Activated T-cell treated with anti-CD3 and anti-CD28 coated beads, Interleukin-2, amount 50 U/mL, for 4 hours (primary cell): ENCODE measurements at regions not wholly inside any gene's neighbourhood (a gene's known extent, or its start where the extent isn't known, plus 50 kb on each side); places are given as distances from the start of the nearest gene placed in this dataset.

ENCODE experiments used
- ATAC-seq, 2 donors: fragments of 200-7000 bp; cut with Tn5 transposase; one replicate each; pipeline ENCODE4 v1.10.0; 2021
- DNase-seq: peaks from one replicate; pipeline ENCODE4 v3.0.0-alpha.2; 2020
- H3K27me3 Mint-ChIP-seq: one replicate; pipeline ENCODE4 v1.8.0; 2021; ENCODE audit warnings: low read depth, mixed read lengths
- H3K36me3 Mint-ChIP-seq: one replicate; pipeline ENCODE4 v1.8.0; 2022; ENCODE audit warnings: mixed read lengths; ENCODE audit not compliant: insufficient read depth
- H3K4me1 Mint-ChIP-seq: one replicate; pipeline ENCODE4 v1.8.0; 2021; ENCODE audit warnings: low read depth, mixed read lengths
- H3K4me3 Mint-ChIP-seq: one replicate; pipeline ENCODE4 v1.8.0; 2021; ENCODE audit warnings: mild to moderate bottlenecking, moderate library complexity, mixed read lengths
- H3K9me3 Mint-ChIP-seq: one replicate; pipeline ENCODE4 v1.8.0; 2021; ENCODE audit warnings: mixed read lengths

GRCh38 chr3:117137065-117137464, 427.5 kb downstream of the TUSC7 start:
- H3K36me3 Mint-ChIP-seq: no peaks in the 10 kb centered on the region
- DNase-seq (no peak), ATAC-seq (no peak)
- no peaks in the 10 kb centered on the region for H3K9me3 Mint-ChIP-seq
- H3K4me3 Mint-ChIP-seq: no peak overlapping the region
- no peaks in the 10 kb centered on the region for H3K4me1 Mint-ChIP-seq
- H3K27me3 Mint-ChIP-seq: no peaks in the 10 kb centered on the region

DNA sequence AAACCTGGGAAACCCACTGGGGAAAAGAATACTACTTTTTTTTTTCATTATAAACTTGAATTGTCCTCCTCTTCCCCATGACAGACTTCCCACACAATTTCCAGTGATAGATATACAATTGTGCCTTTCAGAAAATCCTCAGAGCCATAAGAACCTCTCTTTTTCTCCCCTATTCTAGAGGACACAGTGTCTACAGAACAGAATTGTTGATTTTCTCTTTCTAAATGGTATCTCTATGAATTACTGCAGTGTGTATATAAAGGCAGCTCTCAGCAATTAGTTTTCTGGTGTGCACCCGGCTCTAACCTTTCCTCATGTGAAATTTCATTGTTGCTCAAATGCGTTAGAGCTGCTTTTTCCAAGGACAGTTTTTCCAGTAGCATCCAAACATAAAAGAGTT, 430.1 kb downstream of the TUSC7 start:
- ATAC-seq (no peak), DNase-seq (no peak)
- H3K9me3 Mint-ChIP-seq: no peaks in the 10 kb centered on the region
- no peak overlapping the region for H3K4me3 Mint-ChIP-seq
- H3K36me3 Mint-ChIP-seq: no peaks in the 10 kb centered on the region
- no peaks in the 10 kb centered on the region for H3K27me3 Mint-ChIP-seq
- no peaks in the 10 kb centered on the region for H3K4me1 Mint-ChIP-seq

DNA sequence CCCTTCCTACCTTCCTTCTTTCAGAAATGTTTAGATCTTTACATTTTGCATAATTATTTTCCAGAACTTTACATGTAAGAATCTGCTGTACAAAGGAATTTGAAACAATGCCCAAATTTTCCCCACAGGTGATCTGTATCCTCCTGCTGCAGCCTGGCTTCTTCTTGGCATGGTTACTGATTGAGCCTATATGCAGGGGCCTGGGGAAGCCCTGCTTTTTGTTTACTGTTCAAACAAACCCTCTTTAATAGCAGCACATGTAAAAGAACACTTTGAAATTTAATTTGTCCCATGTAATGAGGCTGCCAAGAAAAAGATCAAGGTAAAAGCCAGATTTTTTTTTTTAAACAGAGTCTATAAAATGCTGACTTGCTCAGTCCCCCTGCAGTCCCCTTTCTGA, 432.2 kb downstream of the TUSC7 start:
- Mint-ChIP-seq H3K36me3 (no peaks in the 10 kb centered on the region), H3K4me1 (no peaks in the 10 kb centered on the region), H3K9me3 (no peaks in the 10 kb centered on the region), H3K4me3 (no peak overlapping the region), H3K27me3 (no peaks in the 10 kb centered on the region)
- DNase-seq: no peak
- ATAC-seq: no peak

GRCh38 chr3:117144853-117145252, 435.3 kb downstream of the TUSC7 start:
- no peaks in the 10 kb centered on the region for H3K36me3 Mint-ChIP-seq
- DNase-seq (no peak), ATAC-seq (no peak)
- no peaks in the 10 kb centered on the region for H3K9me3 Mint-ChIP-seq
- no peaks in the 10 kb centered on the region for H3K4me1 Mint-ChIP-seq
- H3K4me3 Mint-ChIP-seq: no peak overlapping the region
- H3K27me3 Mint-ChIP-seq: no peaks in the 10 kb centered on the region

GRCh38 chr3:117145677-117146076, 436.1 kb downstream of the TUSC7 start:
- Mint-ChIP-seq H3K4me1 (no peaks in the 10 kb centered on the region), H3K27me3 (no peaks in the 10 kb centered on the region), H3K36me3 (no peaks in the 10 kb centered on the region), H3K4me3 (no peak overlapping the region), H3K9me3 (peaks cover 1% of the 10 kb centered on the region)
- DNase-seq: no peak
- ATAC-seq: no peak

- no peak overlapping the region for H3K4me3 Mint-ChIP-seq
- no peaks in the 10 kb centered on the region for H3K27me3 Mint-ChIP-seq
- ATAC-seq (no peak), DNase-seq (no peak)
- no peaks in the 10 kb centered on the region for H3K36me3 Mint-ChIP-seq
- peaks cover 7% of the 10 kb centered on the region for H3K9me3 Mint-ChIP-seq
- no peaks in the 10 kb centered on the region for H3K4me1 Mint-ChIP-seq
Observed at GRCh38 chr3:117146571-117146970, 437.0 kb downstream of the TUSC7 start.

DNA sequence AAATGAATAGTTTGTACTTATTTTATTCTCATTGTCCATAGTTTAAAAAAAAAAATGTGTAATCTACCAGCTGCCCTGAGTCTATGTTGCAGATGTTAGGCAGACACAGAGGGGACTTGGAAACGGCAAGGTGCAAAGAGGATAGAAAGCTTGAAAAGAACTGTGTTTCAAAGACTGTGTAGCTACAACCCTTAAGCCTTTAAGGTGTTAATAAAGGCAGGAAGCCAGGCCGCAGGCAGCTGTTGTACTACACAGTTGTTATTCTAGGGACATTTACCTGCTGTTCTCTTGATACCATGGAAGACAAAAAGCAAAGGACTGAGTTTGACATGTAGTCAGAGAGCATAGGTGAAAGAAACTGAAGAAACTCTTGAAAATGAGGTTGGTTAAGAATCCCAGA, 440.0 kb downstream of the TUSC7 start:
- H3K9me3 Mint-ChIP-seq: peaks cover 10% of the 10 kb centered on the region
- H3K27me3 Mint-ChIP-seq: no peaks in the 10 kb centered on the region
- ATAC-seq (no peak), DNase-seq (no peak)
- H3K4me3 Mint-ChIP-seq: no peak overlapping the region
- no peaks in the 10 kb centered on the region for H3K36me3 Mint-ChIP-seq
- H3K4me1 Mint-ChIP-seq: no peaks in the 10 kb centered on the region

DNA sequence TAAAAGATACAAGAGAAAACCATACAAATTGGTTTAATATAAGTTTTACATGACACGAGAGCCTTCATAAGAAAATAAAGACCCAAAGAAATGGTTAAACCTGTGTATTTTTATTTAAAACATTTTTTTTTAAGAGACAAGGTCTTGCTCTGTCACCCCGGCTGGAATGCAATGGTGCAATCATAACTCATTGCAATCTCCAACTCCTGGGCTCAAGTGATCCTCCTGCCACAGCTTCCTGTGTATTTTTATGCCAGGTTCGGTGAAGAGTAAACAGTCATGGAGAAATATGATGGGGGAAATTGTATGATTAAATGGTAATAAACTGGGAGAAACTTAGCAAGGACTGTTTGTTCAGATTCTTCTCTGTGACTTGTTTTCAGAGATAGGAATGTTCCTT, 441.0 kb downstream of the TUSC7 start:
- Mint-ChIP-seq H3K9me3 (peaks cover 10% of the 10 kb centered on the region), H3K4me3 (no peak overlapping the region), H3K27me3 (no peaks in the 10 kb centered on the region), H3K4me1 (no peaks in the 10 kb centered on the region), H3K36me3 (no peaks in the 10 kb centered on the region)
- ATAC-seq (no peak), DNase-seq (no peak)

- H3K4me1 Mint-ChIP-seq: no peaks in the 10 kb centered on the region
- DNase-seq (no peak), ATAC-seq (no peak)
- no peaks in the 10 kb centered on the region for H3K27me3 Mint-ChIP-seq
- H3K4me3 Mint-ChIP-seq: no peak overlapping the region
- H3K9me3 Mint-ChIP-seq: peaks cover 7% of the 10 kb centered on the region
- no peaks in the 10 kb centered on the region for H3K36me3 Mint-ChIP-seq
Observed at GRCh38 chr3:117160176-117160575, 450.6 kb downstream of the TUSC7 start.

DNA sequence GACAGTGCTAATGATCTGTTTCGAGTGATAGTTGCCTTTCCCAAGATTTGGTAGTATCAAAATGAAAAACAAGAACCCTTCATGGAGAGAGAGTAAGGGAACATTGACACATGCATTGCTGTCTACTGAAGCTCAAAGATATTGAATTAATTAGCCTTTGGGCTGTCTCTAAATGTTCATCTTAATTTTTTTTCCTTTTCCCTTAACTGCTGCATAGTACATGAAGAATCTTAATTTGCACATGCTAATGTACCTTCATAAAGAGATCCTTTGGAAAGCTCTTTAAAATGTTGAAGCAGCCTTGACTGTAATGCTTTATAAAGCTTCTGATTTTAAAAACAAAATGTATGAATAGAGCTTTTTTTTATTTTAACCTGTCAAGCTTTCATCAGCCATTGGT, 452.2 kb downstream of the TUSC7 start:
- Mint-ChIP-seq H3K9me3 (peaks cover 4% of the 10 kb centered on the region), H3K4me1 (no peaks in the 10 kb centered on the region), H3K4me3 (no peak overlapping the region), H3K36me3 (no peaks in the 10 kb centered on the region), H3K27me3 (no peaks in the 10 kb centered on the region)
- ATAC-seq: no peak
- DNase-seq: no peak

DNA sequence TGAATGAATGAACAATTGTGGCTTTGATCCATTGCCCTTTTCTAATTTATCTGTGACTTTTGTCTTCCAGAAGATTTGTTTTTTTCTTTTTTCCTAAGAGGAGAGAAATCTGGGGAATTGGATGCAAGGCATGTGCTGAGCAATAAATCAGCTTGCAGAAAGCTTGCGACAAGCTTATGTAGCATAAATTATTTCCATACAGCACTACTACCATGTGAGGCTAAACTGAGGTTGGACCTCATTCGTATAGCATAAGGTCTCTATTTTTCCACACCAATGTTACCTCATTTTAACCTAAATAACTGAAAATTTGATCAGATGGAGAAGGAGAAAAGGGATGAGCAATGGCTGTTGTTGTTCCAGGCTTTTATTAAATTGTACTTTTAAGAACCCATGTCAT, 455.6 kb downstream of the TUSC7 start:
- H3K36me3 Mint-ChIP-seq: no peaks in the 10 kb centered on the region
- ATAC-seq (no peak), DNase-seq (no peak)
- peaks cover 9% of the 10 kb centered on the region for H3K9me3 Mint-ChIP-seq
- no peaks in the 10 kb centered on the region for H3K4me1 Mint-ChIP-seq
- H3K4me3 Mint-ChIP-seq: no peak overlapping the region
- H3K27me3 Mint-ChIP-seq: no peaks in the 10 kb centered on the region

DNA sequence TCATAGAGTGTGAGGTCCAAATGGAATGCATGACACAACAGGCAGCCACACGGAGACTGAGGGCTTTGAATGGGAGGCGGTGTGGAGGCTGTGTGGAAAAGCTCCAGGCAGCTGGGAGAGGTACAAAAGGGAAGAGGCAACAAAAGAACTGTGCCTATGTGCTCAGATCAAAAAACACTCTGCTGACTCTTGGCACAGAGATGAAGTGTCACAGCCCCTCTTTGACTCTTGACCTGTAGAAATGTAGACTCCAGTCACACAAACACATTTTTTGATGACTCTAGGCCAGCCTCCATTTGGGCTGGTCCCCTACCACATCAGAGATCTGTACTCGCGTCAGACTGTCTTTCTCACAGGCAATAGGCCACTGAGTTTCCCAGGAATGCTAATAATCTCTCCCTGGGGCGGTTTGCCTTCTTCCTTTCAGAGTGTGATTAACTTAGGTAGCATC, 456.0 kb downstream of the TUSC7 start:
- DNase-seq: no peak
- Mint-ChIP-seq H3K9me3 (peaks cover 9% of the 10 kb centered on the region), H3K27me3 (no peaks in the 10 kb centered on the region), H3K36me3 (no peaks in the 10 kb centered on the region), H3K4me1 (no peaks in the 10 kb centered on the region), H3K4me3 (no peak overlapping the region)
- ATAC-seq: no peak

- Mint-ChIP-seq H3K4me1 (no peaks in the 10 kb centered on the region), H3K9me3 (peaks cover 9% of the 10 kb centered on the region), H3K27me3 (no peaks in the 10 kb centered on the region), H3K4me3 (no peak overlapping the region), H3K36me3 (no peaks in the 10 kb centered on the region)
- ATAC-seq (no peak), DNase-seq (no peak)
Observed at GRCh38 chr3:117168896-117169295, 459.3 kb downstream of the TUSC7 start.

GRCh38 chr3:117170094-117170493, 460.5 kb downstream of the TUSC7 start:
- DNase-seq (no peak), ATAC-seq (no peak)
- Mint-ChIP-seq H3K9me3 (peaks cover 8% of the 10 kb centered on the region), H3K36me3 (no peaks in the 10 kb centered on the region), H3K27me3 (no peaks in the 10 kb centered on the region), H3K4me3 (no peak overlapping the region), H3K4me1 (no peaks in the 10 kb centered on the region)

- Mint-ChIP-seq H3K4me1 (no peaks in the 10 kb centered on the region), H3K27me3 (no peaks in the 10 kb centered on the region), H3K4me3 (no peak overlapping the region), H3K9me3 (peaks cover 4% of the 10 kb centered on the region), H3K36me3 (no peaks in the 10 kb centered on the region)
- no peak for ATAC-seq
- no peak for DNase-seq
Observed at GRCh38 chr3:117171124-117171523, 461.5 kb downstream of the TUSC7 start.

GRCh38 chr3:117172426-117172825, 462.8 kb downstream of the TUSC7 start:
- no peaks in the 10 kb centered on the region for H3K36me3 Mint-ChIP-seq
- H3K27me3 Mint-ChIP-seq: no peaks in the 10 kb centered on the region
- no peaks in the 10 kb centered on the region for H3K4me1 Mint-ChIP-seq

More at GRCh38 chr3:117172426-117172825, 462.8 kb downstream of the TUSC7 start:
- Mint-ChIP-seq H3K4me3 (no peak overlapping the region), H3K9me3 (peaks cover under 1% of the 10 kb centered on the region)
- DNase-seq (no peak), ATAC-seq (no peak)
